ENCODE measurements at regions not wholly inside any gene's neighbourhood (a gene's known extent, or its start where the extent isn't known, plus 50 kb on each side); places are given as distances from the start of the nearest gene placed in this dataset.

- Histone ChIP-seq H3K9ac (ENCODE audit: low read length) (no peak overlapping the region), H3K4me2 (ENCODE audit: low read length) (no peak overlapping the region), H3K9me3 (ENCODE audit: insufficient read depth, low read length) (no peaks in the 10 kb centered on the region), H3K4me3 (ENCODE audit: low read length) (no peak overlapping the region), H3K4me1 (ENCODE audit: low read length) (peaks cover 19% of the 10 kb centered on the region), H3K36me3 (replicated peaks; ENCODE audit: low read depth, low read length) (no peaks in the 10 kb centered on the region), H3K79me2 (ENCODE audit: low read length) (no peaks in the 10 kb centered on the region), H3K27me3 (ENCODE audit: low read depth, low read length) (no peaks in the 10 kb centered on the region), H2AFZ (ENCODE audit: low read depth, low read length) (peak overlapping the region; percentile 55), H4K20me1 (ENCODE audit: insufficient read depth, low read length) (no peaks in the 10 kb centered on the region), H3K27ac (ENCODE audit: low read length) (no peak overlapping the region)
- TF ChIP-seq CTCF (IDR thresholded peaks at IDR 0.05; ENCODE audit: low read depth, low read length): no peak
- TF ChIP-seq EZH2phosphoT487 (IDR thresholded peaks at IDR 0.05; ENCODE audit: low read depth): no peak
These were observed 150.2 kb downstream of the TNFSF13B start for GRCh38 chr13:108419768-108420167.

- H3K79me2 ChIP-seq (ENCODE audit: low read length): no peaks in the 10 kb centered on the region
- H3K9ac ChIP-seq (ENCODE audit: low read length): no peak overlapping the region
- no peak overlapping the region for H2AFZ ChIP-seq (ENCODE audit: low read depth, low read length)
- no peaks in the 10 kb centered on the region for H3K9me3 ChIP-seq (ENCODE audit: insufficient read depth, low read length)
- H3K4me1 ChIP-seq (ENCODE audit: low read length): peaks cover 15% of the 10 kb centered on the region
- no peak overlapping the region for H3K4me2 ChIP-seq (ENCODE audit: low read length)
- TF ChIP-seq CTCF (IDR thresholded peaks at IDR 0.05; ENCODE audit: low read depth, low read length): no peak
- H3K27me3 ChIP-seq (ENCODE audit: low read depth, low read length): 0 out of 2 replicates have a peak, but pooled peaks cover 5% of the 10 kb centered on the region
- H3K4me3 ChIP-seq (ENCODE audit: low read length): no peak overlapping the region
- no peaks in the 10 kb centered on the region for H3K36me3 ChIP-seq (replicated peaks; ENCODE audit: low read depth, low read length)
- H3K27ac ChIP-seq (ENCODE audit: low read length): no peak overlapping the region
- no peaks in the 10 kb centered on the region for H4K20me1 ChIP-seq (ENCODE audit: insufficient read depth, low read length)
These were observed 155.5 kb downstream of the TNFSF13B start for GRCh38 chr13:108425056-108425455.

- Histone ChIP-seq H3K4me2 (ENCODE audit: low read length) (no peak overlapping the region), H3K4me3 (ENCODE audit: low read length) (no peak overlapping the region), H3K27me3 (ENCODE audit: low read depth, low read length) (0 out of 2 replicates have a peak, but pooled peaks cover 5% of the 10 kb centered on the region), H3K4me1 (ENCODE audit: low read length) (peaks cover 15% of the 10 kb centered on the region), H3K36me3 (replicated peaks; ENCODE audit: low read depth, low read length) (no peaks in the 10 kb centered on the region), H4K20me1 (ENCODE audit: insufficient read depth, low read length) (no peaks in the 10 kb centered on the region), H3K9me3 (ENCODE audit: insufficient read depth, low read length) (no peaks in the 10 kb centered on the region), H3K27ac (ENCODE audit: low read length) (no peak overlapping the region), H2AFZ (ENCODE audit: low read depth, low read length) (no peak overlapping the region), H3K9ac (ENCODE audit: low read length) (no peak overlapping the region), H3K79me2 (ENCODE audit: low read length) (no peaks in the 10 kb centered on the region)
- TF ChIP-seq EZH2phosphoT487 (IDR thresholded peaks at IDR 0.05; ENCODE audit: low read depth) (no peak), CTCF (IDR thresholded peaks at IDR 0.05; ENCODE audit: low read depth, low read length) (no peak)
These were observed 157.4 kb downstream of the TNFSF13B start for GRCh38 chr13:108426893-108427292.

- H3K27me3 ChIP-seq (ENCODE audit: low read depth, low read length): 0 out of 2 replicates have a peak, but pooled peaks cover 5% of the 10 kb centered on the region
- H4K20me1 ChIP-seq (ENCODE audit: insufficient read depth, low read length): no peaks in the 10 kb centered on the region
- peaks cover 15% of the 10 kb centered on the region for H3K4me1 ChIP-seq (ENCODE audit: low read length)
- H3K36me3 ChIP-seq (replicated peaks; ENCODE audit: low read depth, low read length): no peaks in the 10 kb centered on the region
- H3K4me2 ChIP-seq (ENCODE audit: low read length): no peak overlapping the region
- H3K4me3 ChIP-seq (ENCODE audit: low read length): no peak overlapping the region
- no peak for TF ChIP-seq CTCF (IDR thresholded peaks at IDR 0.05; ENCODE audit: low read depth, low read length)
- no peak for TF ChIP-seq EZH2phosphoT487 (IDR thresholded peaks at IDR 0.05; ENCODE audit: low read depth)
- H3K9me3 ChIP-seq (ENCODE audit: insufficient read depth, low read length): no peaks in the 10 kb centered on the region
- no peaks in the 10 kb centered on the region for H3K79me2 ChIP-seq (ENCODE audit: low read length)
- H3K9ac ChIP-seq (ENCODE audit: low read length): no peak overlapping the region
- no peak overlapping the region for H2AFZ ChIP-seq (ENCODE audit: low read depth, low read length)
- no peak overlapping the region for H3K27ac ChIP-seq (ENCODE audit: low read length)
These were observed 157.8 kb downstream of the TNFSF13B start for GRCh38 chr13:108427355-108427754.

All from OCI-LY3 (cell line).